Fibroblast of lung (primary cell): ENCODE measurements at regions not wholly inside any gene's neighbourhood (a gene's known extent, or its start where the extent isn't known, plus 50 kb on each side); places are given as distances from the start of the nearest gene placed in this dataset.

Experiments used
- EZH2 ChIP-seq: IDR thresholded peaks from 2 replicates; pipeline ENCODE4 v1.5.1; 2012; ENCODE audit warnings: low read length, control low read depth, mild to moderate bottlenecking; ENCODE audit errors: missing control alignments
- TF ChIP-seq, protein P1 (sequence below), 2 donors: IDR thresholded peaks in 1 of 2; conservative IDR thresholded peaks in 1 of 2; 1 replicate in 1 of 2; 2 replicates in 1 of 2; pipeline ENCODE4 v1.5.1; 2011 to 2012; ENCODE audit warnings: low read length in 2 of 2, control low read depth in 1 of 2, inconsistent platforms in 1 of 2, low read depth in 1 of 2, mild to moderate bottlenecking in 1 of 2

DNA sequence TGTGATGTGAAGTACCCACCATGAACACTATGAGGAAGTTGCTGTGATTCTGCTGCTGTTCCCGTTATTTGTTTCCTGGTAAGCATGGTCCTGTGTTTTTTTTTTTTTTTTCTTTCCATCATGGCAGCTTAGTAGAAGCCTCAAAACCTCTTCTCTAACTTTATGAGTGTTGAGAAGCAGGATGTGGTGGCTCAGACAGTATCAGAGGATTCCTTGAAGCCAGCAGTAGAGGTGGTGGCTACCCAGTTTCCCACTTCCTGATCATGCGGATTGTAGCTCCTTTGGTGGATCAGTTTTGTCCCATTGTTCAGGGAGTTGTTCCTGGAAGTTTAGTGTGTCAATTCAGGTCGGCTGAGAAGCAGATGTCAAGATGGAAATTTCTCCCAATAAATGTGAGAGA is 175.8 kb downstream of the ATP23 start:
- TF ChIP-seq, protein P1, sequence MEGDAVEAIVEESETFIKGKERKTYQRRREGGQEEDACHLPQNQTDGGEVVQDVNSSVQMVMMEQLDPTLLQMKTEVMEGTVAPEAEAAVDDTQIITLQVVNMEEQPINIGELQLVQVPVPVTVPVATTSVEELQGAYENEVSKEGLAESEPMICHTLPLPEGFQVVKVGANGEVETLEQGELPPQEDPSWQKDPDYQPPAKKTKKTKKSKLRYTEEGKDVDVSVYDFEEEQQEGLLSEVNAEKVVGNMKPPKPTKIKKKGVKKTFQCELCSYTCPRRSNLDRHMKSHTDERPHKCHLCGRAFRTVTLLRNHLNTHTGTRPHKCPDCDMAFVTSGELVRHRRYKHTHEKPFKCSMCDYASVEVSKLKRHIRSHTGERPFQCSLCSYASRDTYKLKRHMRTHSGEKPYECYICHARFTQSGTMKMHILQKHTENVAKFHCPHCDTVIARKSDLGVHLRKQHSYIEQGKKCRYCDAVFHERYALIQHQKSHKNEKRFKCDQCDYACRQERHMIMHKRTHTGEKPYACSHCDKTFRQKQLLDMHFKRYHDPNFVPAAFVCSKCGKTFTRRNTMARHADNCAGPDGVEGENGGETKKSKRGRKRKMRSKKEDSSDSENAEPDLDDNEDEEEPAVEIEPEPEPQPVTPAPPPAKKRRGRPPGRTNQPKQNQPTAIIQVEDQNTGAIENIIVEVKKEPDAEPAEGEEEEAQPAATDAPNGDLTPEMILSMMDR (conservative IDR thresholded peaks at IDR 0.05 in 1 of 2, IDR thresholded peaks at IDR 0.05 in 1 of 2; ENCODE audit: low read depth in 1 of 2, low read length in 2 of 2) = no peak
- no peak for TF ChIP-seq EZH2
